ENCODE measurements at regions not wholly inside any gene's neighbourhood (a gene's known extent, or its start where the extent isn't known, plus 50 kb on each side); places are given as distances from the start of the nearest gene placed in this dataset.
A peak's percentile ranks its signal among the peaks of the same experiment; 100 is the strongest.

GRCh38 chr13:24090049-24090448, 70.5 kb upstream of the SPATA13 start:
- no peak overlapping the region for H3K27ac Mint-ChIP-seq
- no peak for DNase-seq
- peaks cover 0 to 1% of the 10 kb centered on the region in 2 donors for H3K36me3 Mint-ChIP-seq (ENCODE audit: insufficient read depth in 2 of 2)
- no peak for ATAC-seq (replicated peaks in 1 of 2)
- H3K4me3 Mint-ChIP-seq, result no peak overlapping the region
- H3K4me1 Mint-ChIP-seq (ENCODE audit: low read depth), result peaks cover 7% of the 10 kb centered on the region
- H3K27me3 Mint-ChIP-seq (ENCODE audit: low read depth), result peaks cover 15% of the 10 kb centered on the region
- no peaks in the 10 kb centered on the region for H3K9me3 Mint-ChIP-seq

- peaks cover 10% of the 10 kb centered on the region for H3K4me1 Mint-ChIP-seq (ENCODE audit: low read depth)
- no peak overlapping the region for H3K4me3 Mint-ChIP-seq
- DNase-seq (no peak), ATAC-seq (replicated peaks in 1 of 2) (no peak)
- peaks cover 9% of the 10 kb centered on the region for H3K27me3 Mint-ChIP-seq (ENCODE audit: low read depth)
- no peak overlapping the region for H3K27ac Mint-ChIP-seq
- peaks cover 0 to 1% of the 10 kb centered on the region in 2 donors for H3K36me3 Mint-ChIP-seq (ENCODE audit: insufficient read depth in 2 of 2)
- H3K9me3 Mint-ChIP-seq, result no peaks in the 10 kb centered on the region
These were observed 69.4 kb upstream of the SPATA13 start for GRCh38 chr13:24091080-24091479.

GRCh38 chr13:24092108-24092507, 68.4 kb upstream of the SPATA13 start:
- H3K4me1 Mint-ChIP-seq (ENCODE audit: low read depth), result peaks cover 21% of the 10 kb centered on the region
- no peaks in the 10 kb centered on the region for H3K27me3 Mint-ChIP-seq (ENCODE audit: low read depth)

GRCh38 chr13:24093047-24093446, 67.5 kb upstream of the SPATA13 start:
- no peak for DNase-seq
- Mint-ChIP-seq H3K27ac (no peak overlapping the region), H3K27me3 (ENCODE audit: low read depth) (peaks cover under 1% of the 10 kb centered on the region), H3K9me3 (no peaks in the 10 kb centered on the region), H3K36me3 (ENCODE audit: insufficient read depth in 2 of 2) (peaks cover 0 to 1% of the 10 kb centered on the region in 2 donors), H3K4me3 (no peak overlapping the region), H3K4me1 (ENCODE audit: low read depth) (peaks cover 30% of the 10 kb centered on the region)
- ATAC-seq (replicated peaks in 1 of 2), result no peak

More at GRCh38 chr13:24092108-24092507, 68.4 kb upstream of the SPATA13 start:
- Mint-ChIP-seq H3K27ac (no peak overlapping the region), H3K9me3 (no peaks in the 10 kb centered on the region), H3K4me3 (no peak overlapping the region), H3K36me3 (ENCODE audit: insufficient read depth in 2 of 2) (peaks cover 0 to 1% of the 10 kb centered on the region in 2 donors)
- ATAC-seq (replicated peaks in 1 of 2) (no peak), DNase-seq (no peak)

- Mint-ChIP-seq H3K4me1 (ENCODE audit: low read depth) (peaks cover 29% of the 10 kb centered on the region), H3K4me3 (peak overlapping the region; percentile 73 to 75), H3K9me3 (no peaks in the 10 kb centered on the region), H3K27me3 (ENCODE audit: low read depth) (peaks cover 27% of the 10 kb centered on the region), H3K36me3 (ENCODE audit: insufficient read depth in 2 of 2) (peaks cover 0 to 1% of the 10 kb centered on the region in 2 donors), H3K27ac (peak overlapping the region; percentile 5)
- ATAC-seq (replicated peaks in 1 of 2) (no peak), DNase-seq (no peak)
These were observed 63.9 kb upstream of the SPATA13 start for GRCh38 chr13:24096659-24097058.

- H3K27ac Mint-ChIP-seq, result peak overlapping the region; percentile 67
- H3K9me3 Mint-ChIP-seq, result no peaks in the 10 kb centered on the region
- DNase-seq (peak; percentile 67 to 70), ATAC-seq (replicated peaks in 1 of 2) (peak; percentile 93 to 94)
- H3K4me3 Mint-ChIP-seq, result peak overlapping the region; percentile 73 to 75
- H3K36me3 Mint-ChIP-seq (ENCODE audit: insufficient read depth in 2 of 2), result peaks cover 0 to 1% of the 10 kb centered on the region in 2 donors
- peaks cover 31% of the 10 kb centered on the region for H3K27me3 Mint-ChIP-seq (ENCODE audit: low read depth)
- H3K4me1 Mint-ChIP-seq (ENCODE audit: low read depth), result peaks cover 29% of the 10 kb centered on the region
These were observed 63.5 kb upstream of the SPATA13 start for GRCh38 chr13:24097064-24097463.

- no peaks in the 10 kb centered on the region for H3K9me3 Mint-ChIP-seq
- H3K27me3 Mint-ChIP-seq (ENCODE audit: low read depth), result peaks cover 34% of the 10 kb centered on the region
- H3K36me3 Mint-ChIP-seq (ENCODE audit: insufficient read depth in 2 of 2), result peaks cover 0 to 1% of the 10 kb centered on the region in 2 donors
- ATAC-seq (replicated peaks in 1 of 2) (peak; percentile 73 to 74), DNase-seq (peak; percentile 42 to 55)
- peak overlapping the region; percentile 67 for H3K27ac Mint-ChIP-seq
- H3K4me3 Mint-ChIP-seq, result peak overlapping the region; percentile 73 to 75
- peaks cover 29% of the 10 kb centered on the region for H3K4me1 Mint-ChIP-seq (ENCODE audit: low read depth)
These were observed 62.9 kb upstream of the SPATA13 start for GRCh38 chr13:24097667-24098066.

GRCh38 chr13:24099490-24099889, 61.0 kb upstream of the SPATA13 start:
- Mint-ChIP-seq H3K36me3 (ENCODE audit: insufficient read depth in 2 of 2) (no peaks in the 10 kb centered on the region), H3K9me3 (no peaks in the 10 kb centered on the region), H3K4me1 (ENCODE audit: low read depth) (peaks cover 29% of the 10 kb centered on the region), H3K27ac (no peak overlapping the region), H3K4me3 (no peak overlapping the region), H3K27me3 (ENCODE audit: low read depth) (peaks cover 34% of the 10 kb centered on the region)
- no peak for DNase-seq
- no peak for ATAC-seq (replicated peaks in 1 of 2)

- Mint-ChIP-seq H3K4me3 (no peak overlapping the region), H3K27ac (no peak overlapping the region), H3K9me3 (no peaks in the 10 kb centered on the region), H3K4me1 (ENCODE audit: low read depth) (peaks cover 29% of the 10 kb centered on the region), H3K27me3 (ENCODE audit: low read depth) (peaks cover 41% of the 10 kb centered on the region), H3K36me3 (ENCODE audit: insufficient read depth in 2 of 2) (no peaks in the 10 kb centered on the region)
- ATAC-seq (replicated peaks in 1 of 2) (no peak), DNase-seq (no peak)
These were observed 60.3 kb upstream of the SPATA13 start for GRCh38 chr13:24100188-24100587.

GRCh38 chr13:24103782-24104372, 56.6 kb upstream of the SPATA13 start:
- Mint-ChIP-seq H3K4me3 (no peak overlapping the region), H3K36me3 (ENCODE audit: insufficient read depth in 2 of 2) (no peaks in the 10 kb centered on the region), H3K27ac (no peak overlapping the region), H3K27me3 (ENCODE audit: low read depth) (peaks cover 47% of the 10 kb centered on the region), H3K9me3 (no peaks in the 10 kb centered on the region), H3K4me1 (ENCODE audit: low read depth) (no peaks in the 10 kb centered on the region)
- DNase-seq (no peak), ATAC-seq (replicated peaks in 1 of 2) (no peak)

- Mint-ChIP-seq H3K27ac (no peak overlapping the region), H3K4me1 (ENCODE audit: low read depth) (no peaks in the 10 kb centered on the region)
- no peak for ATAC-seq (replicated peaks in 1 of 2)
These were observed 55.8 kb upstream of the SPATA13 start for GRCh38 chr13:24104723-24105122.

GRCh38 chr13:24106429-24106828, 54.1 kb upstream of the SPATA13 start:
- Mint-ChIP-seq H3K4me3 (no peak overlapping the region), H3K27me3 (ENCODE audit: low read depth) (peaks cover 31% of the 10 kb centered on the region), H3K4me1 (ENCODE audit: low read depth) (no peaks in the 10 kb centered on the region), H3K9me3 (no peaks in the 10 kb centered on the region), H3K27ac (no peak overlapping the region), H3K36me3 (ENCODE audit: insufficient read depth in 2 of 2) (no peaks in the 10 kb centered on the region)
- no peak for DNase-seq
- ATAC-seq (replicated peaks in 1 of 2), result no peak

More at GRCh38 chr13:24104723-24105122, 55.8 kb upstream of the SPATA13 start:
- H3K36me3 Mint-ChIP-seq (ENCODE audit: insufficient read depth in 2 of 2), result no peaks in the 10 kb centered on the region
- DNase-seq, result no peak
- H3K4me3 Mint-ChIP-seq, result no peak overlapping the region
- peaks cover 41% of the 10 kb centered on the region for H3K27me3 Mint-ChIP-seq (ENCODE audit: low read depth)
- no peaks in the 10 kb centered on the region for H3K9me3 Mint-ChIP-seq

- ATAC-seq (replicated peaks in 1 of 2), result no peak
- H3K4me1 Mint-ChIP-seq (ENCODE audit: low read depth), result no peaks in the 10 kb centered on the region
- no peak overlapping the region for H3K4me3 Mint-ChIP-seq
These were observed 52.4 kb upstream of the SPATA13 start for GRCh38 chr13:24107955-24108614.

GRCh38 chr13:24108615-24108965, 51.9 kb upstream of the SPATA13 start:
- Mint-ChIP-seq H3K4me3 (no peak overlapping the region), H3K27ac (no peak overlapping the region), H3K4me1 (ENCODE audit: low read depth) (no peaks in the 10 kb centered on the region), H3K36me3 (ENCODE audit: insufficient read depth in 2 of 2) (no peaks in the 10 kb centered on the region), H3K27me3 (ENCODE audit: low read depth) (peaks cover 44% of the 10 kb centered on the region), H3K9me3 (no peaks in the 10 kb centered on the region)
- DNase-seq, result no peak
- no peak for ATAC-seq (replicated peaks in 1 of 2)

More at GRCh38 chr13:24107955-24108614, 52.4 kb upstream of the SPATA13 start:
- no peak for DNase-seq
- Mint-ChIP-seq H3K36me3 (ENCODE audit: insufficient read depth in 2 of 2) (no peaks in the 10 kb centered on the region), H3K27ac (no peak overlapping the region), H3K27me3 (ENCODE audit: low read depth) (peaks cover 38% of the 10 kb centered on the region), H3K9me3 (no peaks in the 10 kb centered on the region)
